HG03103 (cell line): ENCODE measurements at regions not wholly inside any gene's neighbourhood (a gene's known extent, or its start where the extent isn't known, plus 50 kb on each side); places are given as distances from the start of the nearest gene placed in this dataset.
"Not testable (repeated sequence)": the region's sequence is repeated elsewhere in the genome, so short reads cannot be mapped to it uniquely, and the experiment has no call there.

Experiments
- ATAC-seq: cut with Tn5 transposase; IDR thresholded peaks from one replicate; pipeline ENCODE4 v1.9.1; 2021; ENCODE audit warnings: low read depth; ENCODE audit not compliant: unreplicated experiment

DNA sequence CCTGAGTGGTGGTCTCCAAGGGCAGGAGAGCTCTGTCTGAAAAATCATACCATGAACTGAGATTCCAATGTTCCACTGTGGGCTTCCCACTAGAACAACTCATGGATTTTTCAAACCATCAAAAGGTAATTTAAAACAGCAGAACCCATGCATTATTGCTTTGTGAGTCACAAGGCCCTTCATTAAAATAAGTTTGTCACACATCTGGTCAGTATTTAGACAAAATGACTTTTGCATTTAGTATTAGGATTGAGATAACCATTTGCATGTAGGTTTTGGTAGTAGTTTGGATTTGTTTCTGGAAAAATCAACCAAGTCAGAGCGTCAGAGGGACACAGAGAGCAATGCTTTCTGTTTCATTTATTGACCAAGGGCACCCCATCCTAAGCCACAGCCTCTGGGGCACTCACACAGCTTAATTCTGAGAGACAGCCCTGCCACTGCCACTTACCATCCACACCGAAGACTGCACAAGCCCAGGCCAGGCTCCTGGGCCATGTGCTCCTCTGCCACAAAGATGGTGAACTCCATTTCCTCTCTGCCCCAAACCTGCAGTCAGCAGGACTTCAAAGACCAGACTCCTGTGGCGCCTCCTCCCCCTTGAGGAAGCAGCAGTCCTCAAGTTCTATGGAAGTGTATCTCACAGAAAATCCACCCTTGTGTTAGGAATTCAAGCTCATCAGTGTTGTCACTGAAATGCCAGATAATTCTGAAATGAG lies 132.6 kb upstream of the DUSP10 start:
- no peak for ATAC-seq

- ATAC-seq: no peak
Measured at GRCh38 chr1:221873673-221874072, 131.8 kb upstream of the DUSP10 start.

- ATAC-seq: no peak
Measured at GRCh38 chr1:221871056-221871455, 129.2 kb upstream of the DUSP10 start.

DNA sequence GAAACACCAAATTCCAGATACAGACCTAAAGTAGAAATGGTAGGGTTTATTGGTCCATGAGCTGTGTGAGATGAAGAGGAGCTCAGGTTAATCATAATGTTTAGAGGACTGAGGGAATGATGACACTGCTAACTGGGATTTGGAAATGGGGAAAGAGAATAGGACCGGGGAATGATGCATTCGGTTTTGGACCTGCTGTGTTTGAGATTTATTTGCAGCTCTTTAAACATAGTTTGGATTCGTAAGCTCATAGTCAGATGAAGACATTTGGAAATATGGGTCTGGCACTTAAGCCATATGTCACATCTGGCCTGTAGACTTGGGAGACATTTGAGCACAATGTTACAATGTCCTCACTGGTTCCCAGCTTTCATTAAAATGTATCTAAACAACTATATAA lies 127.9 kb upstream of the DUSP10 start:
- no peak for ATAC-seq

GRCh38 chr1:221868593-221869303 lies 126.9 kb upstream of the DUSP10 start:
- no peak for ATAC-seq

DNA sequence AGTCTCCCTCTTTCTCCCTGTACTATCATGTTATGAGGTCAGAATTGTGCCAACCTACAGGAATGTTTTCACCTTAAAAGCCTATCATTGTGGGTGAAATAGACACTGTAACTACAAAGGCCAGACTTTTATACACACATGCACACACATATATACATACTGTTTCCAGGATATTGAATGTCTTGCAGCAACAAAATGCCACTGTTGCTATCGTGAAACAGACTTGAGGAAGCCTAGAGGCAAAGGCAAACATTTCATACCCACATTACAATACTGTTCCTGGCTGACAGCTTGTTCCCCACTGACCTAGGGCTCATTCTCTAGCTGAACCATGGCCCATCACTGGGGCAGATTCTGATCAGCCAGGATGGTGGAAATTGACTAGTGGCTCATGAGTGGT lies 125.1 kb upstream of the DUSP10 start:
- no peak for ATAC-seq

DNA sequence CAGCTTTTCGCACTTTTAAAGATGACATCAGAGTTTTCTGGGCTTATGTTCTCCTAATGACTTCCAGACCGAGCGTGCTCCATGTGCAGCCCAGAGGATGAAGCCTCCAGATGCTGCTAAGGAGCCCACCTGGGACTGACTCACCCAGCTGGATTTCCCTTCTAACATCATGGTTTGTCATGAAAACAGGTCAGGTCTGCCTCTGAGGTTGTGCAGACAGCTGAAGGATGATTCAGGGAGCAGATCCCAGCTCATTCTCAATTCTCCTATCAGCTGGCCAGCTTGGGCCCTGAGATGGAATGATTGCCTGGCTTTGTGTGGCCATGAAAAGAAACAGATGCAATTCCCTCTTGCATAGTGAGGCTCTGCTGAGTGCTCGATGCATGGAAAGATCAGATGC lies 123.9 kb upstream of the DUSP10 start:
- ATAC-seq: no peak

DNA sequence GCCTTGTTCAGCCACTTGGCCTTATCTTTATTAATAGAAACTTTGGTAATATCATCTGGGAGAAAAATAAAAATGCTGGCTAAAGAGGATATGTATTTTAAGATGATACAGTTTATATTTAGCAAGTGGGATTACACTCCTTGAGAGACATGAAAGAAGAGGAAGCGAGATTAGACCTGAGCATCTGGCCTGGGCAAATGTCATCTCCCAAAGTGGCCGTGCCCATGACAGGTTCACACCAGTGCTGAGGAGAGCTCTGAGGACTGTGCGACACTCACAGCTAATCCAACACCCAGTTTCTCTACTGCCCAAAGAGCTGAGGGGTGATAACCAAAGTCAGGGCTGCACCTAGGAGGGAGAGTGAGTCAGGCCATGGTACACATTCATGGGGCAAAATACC lies 121.7 kb upstream of the DUSP10 start:
- no peak for ATAC-seq

- ATAC-seq: no peak
Measured at GRCh38 chr1:221862971-221863370, 121.1 kb upstream of the DUSP10 start.

DNA sequence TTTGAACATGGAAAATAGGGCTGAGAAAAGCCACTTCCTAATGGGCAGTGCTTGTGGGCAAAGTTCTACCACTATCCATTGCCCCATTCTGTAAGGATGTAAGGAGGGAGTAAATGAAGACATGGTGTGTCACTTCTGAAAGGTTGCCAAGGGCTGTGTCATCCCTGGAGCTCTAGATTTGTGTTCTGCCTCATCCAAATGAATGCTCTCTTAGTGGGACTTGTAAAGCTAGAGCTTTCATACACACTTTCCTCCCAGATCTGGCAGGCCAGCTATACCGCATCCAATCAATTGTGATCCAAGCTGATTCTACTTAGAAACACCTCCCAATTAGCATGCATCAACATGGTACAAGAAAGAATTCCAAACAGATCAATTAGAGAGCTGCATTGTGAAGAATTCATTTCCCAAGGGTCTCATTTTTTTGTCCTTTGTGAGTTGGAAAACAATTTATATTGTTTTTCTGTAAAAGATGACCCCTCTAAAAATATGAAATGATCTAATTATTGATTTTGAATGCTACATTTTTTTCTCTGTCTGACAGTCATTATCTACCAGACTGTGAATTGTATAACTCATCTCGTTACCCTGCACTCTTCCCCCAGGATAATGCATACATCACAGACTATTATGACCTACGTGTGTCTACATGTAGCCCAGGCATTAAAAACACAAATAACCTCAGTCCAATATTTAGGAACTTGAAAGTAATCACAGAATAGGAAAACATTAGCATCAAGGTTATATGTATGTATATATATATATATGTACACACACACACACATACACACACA lies 117.1 kb upstream of the DUSP10 start:
- ATAC-seq: no peak

DNA sequence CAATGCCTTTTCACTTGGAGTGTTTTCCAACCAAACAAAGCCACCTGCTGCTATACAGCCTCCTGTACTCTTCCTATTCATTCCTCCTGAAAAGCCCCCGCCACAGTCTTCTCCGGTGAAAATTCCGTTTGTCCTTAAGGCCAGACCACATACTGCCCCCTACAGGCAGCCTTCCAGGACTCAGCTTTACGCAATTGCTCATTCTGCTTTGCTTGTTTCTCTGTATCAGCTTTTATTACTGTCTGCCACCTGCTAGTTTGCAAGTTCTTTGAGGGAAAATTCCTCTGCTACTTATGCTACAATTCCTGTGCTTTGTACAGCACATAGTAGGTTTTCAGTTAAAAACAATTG lies 115.2 kb upstream of the DUSP10 start:
- ATAC-seq: not testable (repeated sequence)

GRCh38 chr1:221856228-221857093 lies 114.6 kb upstream of the DUSP10 start:
- no peak for ATAC-seq

DNA sequence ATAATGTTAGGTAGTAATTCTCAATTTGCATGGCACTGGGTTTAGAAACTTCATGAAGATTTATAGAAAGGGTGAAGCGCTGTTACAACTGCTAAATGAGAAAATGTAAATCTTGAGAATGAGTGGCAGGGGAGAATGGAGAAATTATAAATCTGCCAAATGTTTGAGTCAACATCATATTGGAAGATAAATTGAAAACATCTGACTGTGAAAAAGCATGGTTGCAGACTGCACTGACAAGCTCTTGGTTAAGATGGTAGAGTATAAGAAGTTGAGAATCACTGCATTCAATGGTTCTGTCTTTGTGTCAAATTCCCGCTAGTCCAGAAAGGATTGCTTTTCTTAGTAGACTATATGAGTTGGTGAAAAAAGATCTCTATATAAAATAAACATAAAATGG lies 113.3 kb upstream of the DUSP10 start:
- no peak for ATAC-seq

- ATAC-seq: no peak
Measured at GRCh38 chr1:221851336-221851735, 109.4 kb upstream of the DUSP10 start.

GRCh38 chr1:221850470-221851187 lies 108.7 kb upstream of the DUSP10 start:
- ATAC-seq: no peak

- no peak for ATAC-seq
Measured at GRCh38 chr1:221849897-221850296, 108.0 kb upstream of the DUSP10 start.

DNA sequence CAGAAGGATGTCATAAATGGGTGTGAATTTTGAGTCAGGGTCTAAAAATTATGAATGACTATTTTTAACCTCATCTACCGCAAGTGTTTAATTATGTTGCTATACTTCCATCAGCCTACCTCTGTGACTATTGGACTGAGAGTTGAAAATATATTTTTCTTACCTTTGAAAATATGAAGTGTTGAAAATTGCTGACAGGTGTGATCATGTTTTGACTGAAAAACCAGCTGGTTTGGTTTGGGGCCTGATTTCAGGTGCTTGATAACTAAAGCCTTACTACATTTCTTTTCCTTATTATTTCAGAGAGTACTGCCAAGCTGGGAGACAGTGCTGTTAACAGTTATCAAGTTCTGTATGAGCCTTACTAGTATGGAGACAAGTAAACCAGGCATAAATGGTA lies 107.2 kb upstream of the DUSP10 start:
- ATAC-seq: no peak

- no peak for ATAC-seq
Measured at GRCh38 chr1:221847676-221848075, 105.8 kb upstream of the DUSP10 start.

DNA sequence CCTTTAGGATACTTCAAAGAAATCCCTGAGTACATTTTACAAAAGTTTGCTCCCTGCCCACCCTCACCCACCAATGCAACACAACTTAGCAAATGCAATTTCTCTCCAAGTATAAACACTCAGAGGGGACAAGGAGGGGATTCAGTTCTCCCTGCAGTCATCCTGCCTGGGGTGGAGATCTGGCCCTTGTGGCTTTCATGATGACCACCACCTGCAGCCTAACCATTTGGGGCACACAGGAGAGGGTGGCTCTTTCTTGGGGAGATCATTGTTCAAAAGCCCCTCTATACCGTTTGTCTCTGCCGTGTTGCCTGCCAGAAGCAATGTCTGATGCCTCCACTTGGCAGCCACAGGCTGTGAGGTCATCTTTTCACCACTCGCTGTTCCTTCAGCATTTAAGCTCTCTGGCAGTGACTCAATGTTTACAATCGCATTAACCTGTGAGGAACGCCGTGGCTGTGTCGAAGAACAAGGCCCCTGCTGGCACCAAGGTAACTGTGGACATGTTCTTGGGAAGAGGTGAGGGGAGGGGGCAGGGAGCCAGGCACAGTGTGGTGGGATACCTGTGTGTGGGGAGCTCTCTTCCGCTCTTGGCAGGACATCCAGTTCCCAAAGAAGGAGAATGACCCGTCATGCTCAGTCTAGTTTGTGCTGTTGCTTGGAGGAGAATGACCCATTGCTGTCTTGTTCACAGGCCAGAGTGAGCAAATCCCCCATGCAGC lies 103.9 kb upstream of the DUSP10 start:
- ATAC-seq: no peak

GRCh38 chr1:221841983-221842335 lies 100.1 kb upstream of the DUSP10 start:
- ATAC-seq: no peak
